ENCODE measurements at regions not wholly inside any gene's neighbourhood (a gene's known extent, or its start where the extent isn't known, plus 50 kb on each side); places are given as distances from the start of the nearest gene placed in this dataset.

GRCh38 chr1:5286244-5286643, 631.8 kb downstream of the AJAP1 start:
- no peak for DNase-seq (ENCODE audit: low spot score)

- DNase-seq (ENCODE audit: low spot score), result no peak
Observed at GRCh38 chr1:5274527-5274926, 620.1 kb downstream of the AJAP1 start.

GRCh38 chr1:5273280-5274003, 619.0 kb downstream of the AJAP1 start:
- DNase-seq (ENCODE audit: low spot score), result no peak

- DNase-seq (ENCODE audit: low spot score), result no peak
Observed at GRCh38 chr1:5272325-5272724, 617.9 kb downstream of the AJAP1 start.

- DNase-seq (ENCODE audit: low spot score), result no peak
Observed at GRCh38 chr1:5271264-5271663, 616.9 kb downstream of the AJAP1 start.

GRCh38 chr1:5269901-5270300, 615.5 kb downstream of the AJAP1 start:
- DNase-seq (ENCODE audit: low spot score), result no peak

GRCh38 chr1:5267603-5268235, 613.3 kb downstream of the AJAP1 start:
- DNase-seq (ENCODE audit: low spot score), result no peak

GRCh38 chr1:5265438-5266075, 611.1 kb downstream of the AJAP1 start:
- DNase-seq (ENCODE audit: low spot score), result no peak

GRCh38 chr1:5264476-5264875, 610.1 kb downstream of the AJAP1 start:
- no peak for DNase-seq (ENCODE audit: low spot score)

GRCh38 chr1:5256793-5257192, 602.4 kb downstream of the AJAP1 start:
- no peak for DNase-seq (ENCODE audit: low spot score)

GRCh38 chr1:5254975-5255374, 600.6 kb downstream of the AJAP1 start:
- DNase-seq (ENCODE audit: low spot score), result peak; percentile 34

- DNase-seq (ENCODE audit: low spot score), result peak; percentile 45
Observed at GRCh38 chr1:5254131-5254725, 599.8 kb downstream of the AJAP1 start.

GRCh38 chr1:5253036-5253435, 598.6 kb downstream of the AJAP1 start:
- DNase-seq (ENCODE audit: low spot score), result peak; percentile 37

GRCh38 chr1:5250336-5250735, 595.9 kb downstream of the AJAP1 start:
- DNase-seq (ENCODE audit: low spot score), result peak; percentile 26

- no peak for DNase-seq (ENCODE audit: low spot score)
Observed at GRCh38 chr1:5245348-5245747, 590.9 kb downstream of the AJAP1 start.

- DNase-seq (ENCODE audit: low spot score), result no peak
Observed at GRCh38 chr1:5244631-5245285, 590.3 kb downstream of the AJAP1 start.

- no peak for DNase-seq (ENCODE audit: low spot score)
Observed at GRCh38 chr1:5242850-5243249, 588.4 kb downstream of the AJAP1 start.

- DNase-seq (ENCODE audit: low spot score), result no peak
Observed at GRCh38 chr1:5239911-5240310, 585.5 kb downstream of the AJAP1 start.

- DNase-seq (ENCODE audit: low spot score), result no peak
Observed at GRCh38 chr1:5238351-5239130, 584.1 kb downstream of the AJAP1 start.

- no peak for DNase-seq (ENCODE audit: low spot score)
Observed at GRCh38 chr1:5235355-5235899, 581.0 kb downstream of the AJAP1 start.

GRCh38 chr1:5232537-5232936, 578.1 kb downstream of the AJAP1 start:
- DNase-seq (ENCODE audit: low spot score), result no peak

Data from left forelimb (tissue), 1 donor.